Gastroesophageal sphincter (tissue), 4 donors: ENCODE measurements at regions not wholly inside any gene's neighbourhood (a gene's known extent, or its start where the extent isn't known, plus 50 kb on each side); places are given as distances from the start of the nearest gene placed in this dataset.
A peak's percentile ranks its signal among the peaks of the same experiment; 100 is the strongest.

Source experiments
- ATAC-seq: fragments of 150-250 bp; one replicate; pipeline ENCODE4 v1.9.1; 2016; ENCODE audit warnings: mild to moderate bottlenecking, moderate library complexity
- H3K27ac ChIP-seq, 4 donors: fragments of 200-600 bp; sonication (generic) in 3 of 4; 1 replicate in 3 of 4; 2 replicates in 1 of 4; pipeline ENCODE4 v1.5.1; 2016 to 2019
- H3K27me3 ChIP-seq: fragments of 200-600 bp; sonication (generic); one replicate; pipeline ENCODE4 v1.5.1; 2019
- H3K36me3 ChIP-seq, 2 donors: fragments of 200-600 bp; sonication (generic); one replicate each; pipeline ENCODE4 v1.5.1; 2019; ENCODE audit warnings: control low read depth in 1 of 2
- H3K4me1 ChIP-seq, 3 donors: fragments of 200-600 bp; sonication (generic); 1 replicate in 2 of 3; 2 replicates in 1 of 3; pipeline ENCODE4 v1.5.1; 2016 to 2019; ENCODE audit warnings: control low read depth in 2 of 3
- H3K4me3 ChIP-seq, 2 donors: fragments of 200-600 bp; sonication (generic); one replicate each; pipeline ENCODE4 v1.5.1; 2019; ENCODE audit warnings: mild to moderate bottlenecking in 1 of 2, moderate library complexity in 1 of 2
- H3K9me3 ChIP-seq, 3 donors: fragments of 200-600 bp; sonication (generic); one replicate each; pipeline ENCODE4 v1.5.1; 2017 to 2019; ENCODE audit warnings: control low read depth in 2 of 3
- EP300 ChIP-seq: sonication (generic); formaldehyde crosslinking; IDR thresholded peaks from one replicate; pipeline ENCODE4 v1.6.1; 2017; ENCODE audit warnings: antibody characterized with exemption, mild to moderate bottlenecking
- POLR2A ChIP-seq, 2 donors: fragments of 450-650 bp; IDR thresholded peaks; one replicate each; pipeline ENCODE4 v1.6.1; 2017; ENCODE audit warnings: antibody characterized with exemption in 2 of 2, mild to moderate bottlenecking in 2 of 2, moderate library complexity in 1 of 2
- POLR2AphosphoS5 ChIP-seq: sonication (generic); formaldehyde crosslinking; IDR thresholded peaks from one replicate; pipeline ENCODE4 v1.6.1; 2017; ENCODE audit warnings: antibody characterized with exemption
- WGBS, 2 donors: methylation state at CpG; one replicate each; pipeline ENCODE4 v1.1.5; 2018; ENCODE audit warnings: low coverage in 1 of 2; 5-methylcytosine and 5-hydroxymethylcytosine counted together
- TF ChIP-seq, protein P1 (sequence below), 4 experiments: fragments of 200-600 bp in 2 of 4; fragments of 450-650 bp in 2 of 4; sonication (generic) in 1 of 4; IDR thresholded peaks; one replicate each; pipeline ENCODE4 v1.5.1; 2017 to 2019; ENCODE audit warnings: antibody characterized with exemption in 4 of 4, mild to moderate bottlenecking in 2 of 4, moderate library complexity in 2 of 4

DNA sequence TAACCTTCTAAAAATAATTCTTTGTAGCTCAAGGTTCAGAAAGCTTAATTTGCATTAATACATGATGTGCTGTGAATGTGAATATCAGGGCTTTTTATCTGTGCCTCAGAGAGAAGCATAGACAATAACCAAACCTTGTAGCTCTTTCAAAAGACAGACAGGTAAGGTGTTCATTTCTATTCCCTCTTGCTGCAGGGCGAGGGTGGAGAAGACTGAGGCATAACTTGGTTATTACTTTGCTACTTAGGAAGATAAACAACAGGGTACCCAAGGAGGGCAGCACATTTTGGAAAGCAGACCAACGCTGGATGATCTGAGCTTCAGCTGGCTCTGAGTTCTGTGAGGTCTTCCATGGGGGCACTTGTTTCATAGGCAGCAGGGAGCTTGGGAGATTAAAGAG lies 408.6 kb upstream of the RARB start:
- no peak for ATAC-seq
- Histone ChIP-seq H3K9me3 (no peaks in the 10 kb centered on the region), H3K36me3 (no peaks in the 10 kb centered on the region), H3K4me1 (no peaks in the 10 kb centered on the region), H3K27me3 (no peaks in the 10 kb centered on the region), H3K27ac (no peak overlapping the region), H3K4me3 (no peak overlapping the region)
- TF ChIP-seq POLR2AphosphoS5 (no peak), EP300 (no peak)
- TF ChIP-seq, protein P1, sequence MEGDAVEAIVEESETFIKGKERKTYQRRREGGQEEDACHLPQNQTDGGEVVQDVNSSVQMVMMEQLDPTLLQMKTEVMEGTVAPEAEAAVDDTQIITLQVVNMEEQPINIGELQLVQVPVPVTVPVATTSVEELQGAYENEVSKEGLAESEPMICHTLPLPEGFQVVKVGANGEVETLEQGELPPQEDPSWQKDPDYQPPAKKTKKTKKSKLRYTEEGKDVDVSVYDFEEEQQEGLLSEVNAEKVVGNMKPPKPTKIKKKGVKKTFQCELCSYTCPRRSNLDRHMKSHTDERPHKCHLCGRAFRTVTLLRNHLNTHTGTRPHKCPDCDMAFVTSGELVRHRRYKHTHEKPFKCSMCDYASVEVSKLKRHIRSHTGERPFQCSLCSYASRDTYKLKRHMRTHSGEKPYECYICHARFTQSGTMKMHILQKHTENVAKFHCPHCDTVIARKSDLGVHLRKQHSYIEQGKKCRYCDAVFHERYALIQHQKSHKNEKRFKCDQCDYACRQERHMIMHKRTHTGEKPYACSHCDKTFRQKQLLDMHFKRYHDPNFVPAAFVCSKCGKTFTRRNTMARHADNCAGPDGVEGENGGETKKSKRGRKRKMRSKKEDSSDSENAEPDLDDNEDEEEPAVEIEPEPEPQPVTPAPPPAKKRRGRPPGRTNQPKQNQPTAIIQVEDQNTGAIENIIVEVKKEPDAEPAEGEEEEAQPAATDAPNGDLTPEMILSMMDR (IDR thresholded peaks at IDR 0.05) = no peak
- WGBS, 2 donors = 83 to 100% methylated on average over 1 of the region's 2 CpGs

DNA sequence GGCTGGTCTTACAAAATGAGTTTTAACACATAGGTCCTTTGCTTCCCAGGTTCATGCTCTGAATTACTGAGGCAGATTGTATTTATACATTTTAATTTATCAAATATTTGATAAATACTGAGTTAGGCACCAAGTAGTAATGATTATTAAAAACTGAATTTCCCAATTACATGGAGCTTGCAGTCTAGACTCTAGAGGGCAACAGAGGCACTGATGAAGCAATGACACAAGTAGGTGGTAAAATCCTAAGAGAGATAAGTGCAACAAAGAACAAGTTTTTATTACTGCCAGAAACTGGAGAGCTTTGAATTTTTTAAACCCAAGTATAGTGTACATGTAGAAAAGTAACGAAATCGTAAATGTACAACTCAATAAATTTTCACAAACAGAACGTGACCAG lies 406.2 kb upstream of the RARB start:
- no peak for TF ChIP-seq POLR2AphosphoS5
- TF ChIP-seq, protein P1 (IDR thresholded peaks at IDR 0.05) = peak; percentile 27 to 49 (median 40)
- H3K27me3 ChIP-seq = no peaks in the 10 kb centered on the region
- H3K27ac ChIP-seq = no peak overlapping the region
- no peaks in the 10 kb centered on the region for H3K4me1 ChIP-seq
- ATAC-seq = no peak
- no peaks in the 10 kb centered on the region for H3K36me3 ChIP-seq
- H3K9me3 ChIP-seq = no peaks in the 10 kb centered on the region
- WGBS, 2 donors = 71 to 94% methylated on average over 3 of the region's 3 CpGs
- no peak overlapping the region for H3K4me3 ChIP-seq

DNA sequence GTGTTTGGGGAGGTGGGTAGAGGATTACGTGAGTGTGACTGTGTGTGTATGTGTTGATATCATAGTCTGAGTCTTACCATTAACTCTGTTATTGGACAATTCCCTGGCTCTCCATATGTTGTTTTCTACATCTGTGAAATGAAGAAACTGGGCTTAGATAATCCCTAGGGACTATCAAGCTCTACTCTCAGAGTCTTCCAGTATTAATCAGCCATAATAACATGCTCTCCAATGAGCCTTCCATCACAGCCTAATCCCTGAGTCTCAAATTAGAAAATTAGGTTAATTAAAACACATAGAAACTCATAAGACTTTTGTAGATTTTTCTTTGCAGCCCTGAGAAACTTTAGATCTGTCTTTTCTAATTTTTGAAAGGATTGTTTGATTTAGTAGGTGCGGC lies 404.2 kb upstream of the RARB start:
- WGBS, 2 donors = 100% methylated on average over 2 of the region's 2 CpGs
- no peak for ATAC-seq

DNA sequence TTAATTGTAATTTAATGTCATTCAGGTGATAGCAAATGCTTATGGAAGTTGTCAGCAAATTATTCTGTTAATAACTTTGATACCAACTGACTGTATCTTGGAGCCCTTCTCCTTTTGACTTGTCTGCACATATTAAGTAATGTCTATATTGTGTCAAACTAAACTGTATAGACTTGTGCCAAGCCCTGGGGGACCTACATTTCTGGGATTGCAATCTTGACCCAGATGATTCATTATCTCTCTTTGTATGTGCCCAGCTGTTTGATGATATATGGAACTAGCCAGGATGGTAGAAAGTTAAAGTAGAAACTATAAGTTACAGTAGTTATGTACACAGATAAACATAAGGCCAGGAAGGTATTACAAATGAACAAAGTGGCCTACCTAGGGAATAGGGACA lies 402.8 kb upstream of the RARB start:
- Histone ChIP-seq H3K4me3 (no peak overlapping the region), H3K36me3 (no peaks in the 10 kb centered on the region), H3K4me1 (peaks cover 0 to 15% (median 0%) of the 10 kb centered on the region in 3 donors), H3K27me3 (no peaks in the 10 kb centered on the region), H3K27ac (no peak overlapping the region), H3K9me3 (no peaks in the 10 kb centered on the region)
- ATAC-seq = no peak
- TF ChIP-seq POLR2A (IDR thresholded peaks at IDR 0.05) = no peak
- TF ChIP-seq, protein P1 (IDR thresholded peaks at IDR 0.05) = no peak
- no peak for TF ChIP-seq POLR2AphosphoS5
- TF ChIP-seq EP300 = no peak

More for the DNA sequence above, 404.2 kb upstream of the RARB start:
- TF ChIP-seq POLR2A (IDR thresholded peaks at IDR 0.05) = no peak
- TF ChIP-seq, protein P1 (IDR thresholded peaks at IDR 0.05) = no peak
- TF ChIP-seq EP300 = no peak
- TF ChIP-seq POLR2AphosphoS5 = no peak
- Histone ChIP-seq H3K27ac (no peak overlapping the region), H3K9me3 (no peaks in the 10 kb centered on the region), H3K36me3 (no peaks in the 10 kb centered on the region), H3K27me3 (no peaks in the 10 kb centered on the region), H3K4me1 (peaks cover 0 to 15% (median 0%) of the 10 kb centered on the region in 3 donors), H3K4me3 (no peak overlapping the region)

DNA sequence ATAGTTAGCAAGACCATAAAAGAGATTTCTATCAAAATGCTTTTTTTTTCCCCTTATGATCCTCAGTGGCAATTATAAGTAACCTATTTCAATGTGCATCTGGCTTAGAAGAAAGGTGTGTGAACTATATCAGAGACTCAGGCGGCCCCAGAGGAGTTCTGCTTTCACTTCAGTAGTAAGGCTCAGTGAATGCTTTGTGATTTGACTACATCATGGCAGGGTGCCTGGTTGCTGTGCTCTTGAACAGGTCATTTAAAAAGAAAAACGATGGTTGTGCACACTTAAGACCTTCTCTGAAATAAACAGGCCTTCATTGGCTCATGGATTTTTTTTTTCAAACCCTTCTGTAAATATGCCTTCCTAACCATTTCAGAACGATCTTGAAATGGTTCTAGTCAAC lies 400.4 kb upstream of the RARB start:
- H3K27me3 ChIP-seq = no peaks in the 10 kb centered on the region
- ATAC-seq = peak; percentile 34
- H3K9me3 ChIP-seq = no peaks in the 10 kb centered on the region
- no peak overlapping the region for H3K4me3 ChIP-seq
- no peaks in the 10 kb centered on the region for H3K36me3 ChIP-seq
- 41 to 57% methylated on average over 2 to 3 of the region's 3 CpGs for whole genome bisulfite sequencing, 2 donors
- peaks cover 0 to 25% (median 0%) of the 10 kb centered on the region in 3 donors for H3K4me1 ChIP-seq
- H3K27ac ChIP-seq = peak overlapping the region in 2 of 4 donors; percentile 12 to 58
- TF ChIP-seq EP300 (no peak), POLR2A (IDR thresholded peaks at IDR 0.05) (no peak), POLR2AphosphoS5 (no peak)
- TF ChIP-seq, protein P1 (IDR thresholded peaks at IDR 0.05) = no peak
